ENCODE measurements at regions not wholly inside any gene's neighbourhood (a gene's known extent, or its start where the extent isn't known, plus 50 kb on each side); places are given as distances from the start of the nearest gene placed in this dataset.

DNA sequence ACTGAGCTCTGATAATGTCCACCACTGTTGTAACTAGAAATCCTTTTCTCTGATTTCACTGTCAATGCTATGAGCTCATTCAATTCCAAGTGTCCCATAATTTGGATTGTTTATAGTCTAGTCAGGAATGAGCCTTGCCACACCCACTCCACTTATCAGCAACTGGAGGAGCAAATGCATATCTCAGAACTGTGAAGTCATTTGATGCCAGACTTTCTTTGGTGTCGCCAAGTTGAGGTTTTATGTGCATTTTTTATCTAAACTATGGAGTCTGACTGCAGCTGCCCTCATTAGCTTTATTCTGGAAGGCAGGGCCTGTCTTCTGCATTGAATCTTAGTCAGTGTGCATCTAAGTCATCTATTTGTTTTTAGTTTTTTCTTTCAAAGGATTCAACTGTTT is 361.3 kb downstream of the PMP22 start:
- Histone ChIP-seq H3K27ac (ENCODE audit: poor library complexity, severe bottlenecking) (no peak overlapping the region), H3K36me3 (ENCODE audit: low read depth) (no peaks in the 10 kb centered on the region), H3K27me3 (ENCODE audit: insufficient read depth, poor library complexity, severe bottlenecking) (no peaks in the 10 kb centered on the region), H3K9me3 (ENCODE audit: severe bottlenecking) (no peaks in the 10 kb centered on the region), H3K4me3 (ENCODE audit: severe bottlenecking) (no peak overlapping the region), H3K4me1 (ENCODE audit: insufficient read depth, poor library complexity, severe bottlenecking) (no peaks in the 10 kb centered on the region)
- DNase-seq (ENCODE audit: low spot score) (no peak), ATAC-seq (ENCODE audit: low read depth) (no peak)
- TF ChIP-seq CTCF (IDR thresholded peaks at IDR 0.05; ENCODE audit: poor library complexity, severe bottlenecking), result no peak

DNA sequence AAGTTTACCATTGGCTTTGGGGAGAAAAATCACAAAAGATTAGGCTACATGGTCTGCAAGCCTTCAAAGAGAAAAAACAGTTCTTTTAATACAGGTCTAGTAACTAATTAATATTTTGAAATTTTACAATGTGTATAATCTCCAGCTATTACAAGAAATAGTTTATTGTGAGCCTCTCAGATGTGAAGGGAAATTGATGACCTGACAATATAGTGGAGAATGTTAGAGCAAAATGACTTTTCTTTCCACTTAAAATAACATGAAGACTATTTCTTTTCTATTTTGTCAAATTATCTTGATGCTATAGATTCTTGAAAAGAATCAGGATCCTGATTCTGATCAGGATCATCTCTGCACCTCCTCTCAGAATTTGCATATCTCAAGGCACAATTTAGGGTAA is 362.3 kb downstream of the PMP22 start:
- no peaks in the 10 kb centered on the region for H3K36me3 ChIP-seq (ENCODE audit: low read depth)
- ATAC-seq (ENCODE audit: low read depth) (no peak), DNase-seq (ENCODE audit: low spot score) (no peak)
- H3K4me3 ChIP-seq (ENCODE audit: severe bottlenecking), result no peak overlapping the region
- no peaks in the 10 kb centered on the region for H3K4me1 ChIP-seq (ENCODE audit: insufficient read depth, poor library complexity, severe bottlenecking)
- no peaks in the 10 kb centered on the region for H3K9me3 ChIP-seq (ENCODE audit: severe bottlenecking)
- no peak for TF ChIP-seq CTCF (IDR thresholded peaks at IDR 0.05; ENCODE audit: poor library complexity, severe bottlenecking)
- H3K27me3 ChIP-seq (ENCODE audit: insufficient read depth, poor library complexity, severe bottlenecking), result no peaks in the 10 kb centered on the region
- H3K27ac ChIP-seq (ENCODE audit: poor library complexity, severe bottlenecking), result no peak overlapping the region

DNA sequence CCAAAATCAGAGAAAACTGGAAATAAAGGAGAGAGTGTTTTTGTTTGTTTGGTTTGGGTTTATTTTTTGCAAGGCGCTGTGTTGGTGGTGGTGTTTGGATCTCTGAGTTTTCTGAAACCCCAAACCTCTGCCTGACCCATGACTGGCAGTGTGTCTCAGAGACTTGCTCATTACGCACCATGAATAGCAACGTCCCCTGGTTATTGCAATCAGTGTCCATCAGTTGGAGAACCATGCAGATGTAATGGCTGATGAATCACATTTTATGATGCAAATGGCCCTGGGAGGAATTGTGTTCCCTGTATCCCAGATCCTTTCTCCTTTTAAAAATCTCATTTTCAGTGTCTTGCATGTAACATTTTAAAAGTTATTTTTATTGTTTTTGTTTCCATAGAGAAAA is 362.8 kb downstream of the PMP22 start:
- ATAC-seq (ENCODE audit: low read depth) (no peak), DNase-seq (ENCODE audit: low spot score) (no peak)
- Histone ChIP-seq H3K36me3 (ENCODE audit: low read depth) (no peaks in the 10 kb centered on the region), H3K27me3 (ENCODE audit: insufficient read depth, poor library complexity, severe bottlenecking) (no peaks in the 10 kb centered on the region), H3K9me3 (ENCODE audit: severe bottlenecking) (no peaks in the 10 kb centered on the region), H3K27ac (ENCODE audit: poor library complexity, severe bottlenecking) (no peak overlapping the region), H3K4me3 (ENCODE audit: severe bottlenecking) (no peak overlapping the region), H3K4me1 (ENCODE audit: insufficient read depth, poor library complexity, severe bottlenecking) (no peaks in the 10 kb centered on the region)
- no peak for TF ChIP-seq CTCF (IDR thresholded peaks at IDR 0.05; ENCODE audit: poor library complexity, severe bottlenecking)

DNA sequence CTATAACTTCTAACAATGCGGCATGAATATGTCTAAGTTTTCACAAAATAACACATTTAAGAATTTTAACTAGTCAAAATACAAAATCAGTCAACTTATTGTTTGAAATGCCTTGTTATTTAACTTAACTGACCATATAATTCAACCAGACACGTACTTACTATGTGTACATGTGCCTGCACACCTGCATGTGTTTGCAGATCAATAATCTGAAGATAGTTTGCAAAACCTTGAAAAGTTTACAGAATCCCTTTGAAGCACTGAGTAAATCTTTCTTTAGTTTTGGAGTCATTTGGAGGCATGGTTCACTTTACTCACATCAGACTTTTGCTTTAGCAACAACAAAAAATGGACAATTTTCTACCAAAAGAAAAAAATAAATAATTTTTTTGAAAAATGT is 363.8 kb downstream of the PMP22 start:
- H3K4me1 ChIP-seq (ENCODE audit: insufficient read depth, poor library complexity, severe bottlenecking), result no peaks in the 10 kb centered on the region
- no peak overlapping the region for H3K4me3 ChIP-seq (ENCODE audit: severe bottlenecking)
- no peaks in the 10 kb centered on the region for H3K27me3 ChIP-seq (ENCODE audit: insufficient read depth, poor library complexity, severe bottlenecking)
- no peak for TF ChIP-seq CTCF (IDR thresholded peaks at IDR 0.05; ENCODE audit: poor library complexity, severe bottlenecking)
- ATAC-seq (ENCODE audit: low read depth), result no peak
- no peak overlapping the region for H3K27ac ChIP-seq (ENCODE audit: poor library complexity, severe bottlenecking)
- H3K9me3 ChIP-seq (ENCODE audit: severe bottlenecking), result no peaks in the 10 kb centered on the region
- no peaks in the 10 kb centered on the region for H3K36me3 ChIP-seq (ENCODE audit: low read depth)
- no peak for DNase-seq (ENCODE audit: low spot score)

- no peak for DNase-seq (ENCODE audit: low spot score)
- ATAC-seq (ENCODE audit: low read depth), result no peak
- H3K9me3 ChIP-seq (ENCODE audit: severe bottlenecking), result peaks cover 9% of the 10 kb centered on the region
- no peak for TF ChIP-seq CTCF (IDR thresholded peaks at IDR 0.05; ENCODE audit: poor library complexity, severe bottlenecking)
- no peaks in the 10 kb centered on the region for H3K36me3 ChIP-seq (ENCODE audit: low read depth)
- H3K4me3 ChIP-seq (ENCODE audit: severe bottlenecking), result no peak overlapping the region
- H3K27ac ChIP-seq (ENCODE audit: poor library complexity, severe bottlenecking), result no peak overlapping the region
- no peaks in the 10 kb centered on the region for H3K4me1 ChIP-seq (ENCODE audit: insufficient read depth, poor library complexity, severe bottlenecking)
- H3K27me3 ChIP-seq (ENCODE audit: insufficient read depth, poor library complexity, severe bottlenecking), result no peaks in the 10 kb centered on the region
Observed at GRCh38 chr17:14886200-14886739, 378.9 kb downstream of the PMP22 start.

All from RWPE2 (cell line).